Stimulated activated CD8-positive, alpha-beta memory T cell treated with anti-CD3 and anti-CD28 coated beads, Interleukin-4, amount 100 ng/mL, for 1 hour (primary cell): ENCODE measurements at regions not wholly inside any gene's neighbourhood (a gene's known extent, or its start where the extent isn't known, plus 50 kb on each side); places are given as distances from the start of the nearest gene placed in this dataset.
"Not testable (repeated sequence)": the region's sequence is repeated elsewhere in the genome, so short reads cannot be mapped to it uniquely, and the experiment has no call there.

Experiments used
- DNase-seq, 2 donors: peaks; one replicate each; pipeline ENCODE4 v3.0.0-alpha.2; 2020; ENCODE audit warnings: low read depth in 2 of 2, low spot score in 1 of 2

DNA sequence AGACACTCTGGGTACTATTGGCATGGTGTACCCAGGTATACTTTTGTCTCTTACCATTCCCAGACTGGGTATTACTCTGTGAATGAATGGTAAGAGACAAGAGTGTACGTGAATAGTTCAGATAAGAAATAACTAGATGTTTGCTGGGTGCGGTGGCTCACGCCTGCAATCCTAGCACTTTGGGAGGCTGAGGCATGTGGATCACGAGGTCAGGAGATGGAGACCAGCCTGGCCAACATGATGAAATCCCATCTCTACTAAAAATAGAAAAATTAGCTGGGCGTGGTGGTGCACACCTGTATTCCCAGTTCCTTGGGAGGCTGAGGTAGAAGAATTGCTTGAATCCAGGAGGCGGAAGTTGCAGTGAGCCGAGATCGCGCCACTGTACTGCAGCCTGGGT, 75.8 kb upstream of the VKORC1L1 start:
- DNase-seq = not testable (repeated sequence)

GRCh38 chr7:65797566-65797965, 75.3 kb upstream of the VKORC1L1 start:
- not testable (repeated sequence) for DNase-seq

DNA sequence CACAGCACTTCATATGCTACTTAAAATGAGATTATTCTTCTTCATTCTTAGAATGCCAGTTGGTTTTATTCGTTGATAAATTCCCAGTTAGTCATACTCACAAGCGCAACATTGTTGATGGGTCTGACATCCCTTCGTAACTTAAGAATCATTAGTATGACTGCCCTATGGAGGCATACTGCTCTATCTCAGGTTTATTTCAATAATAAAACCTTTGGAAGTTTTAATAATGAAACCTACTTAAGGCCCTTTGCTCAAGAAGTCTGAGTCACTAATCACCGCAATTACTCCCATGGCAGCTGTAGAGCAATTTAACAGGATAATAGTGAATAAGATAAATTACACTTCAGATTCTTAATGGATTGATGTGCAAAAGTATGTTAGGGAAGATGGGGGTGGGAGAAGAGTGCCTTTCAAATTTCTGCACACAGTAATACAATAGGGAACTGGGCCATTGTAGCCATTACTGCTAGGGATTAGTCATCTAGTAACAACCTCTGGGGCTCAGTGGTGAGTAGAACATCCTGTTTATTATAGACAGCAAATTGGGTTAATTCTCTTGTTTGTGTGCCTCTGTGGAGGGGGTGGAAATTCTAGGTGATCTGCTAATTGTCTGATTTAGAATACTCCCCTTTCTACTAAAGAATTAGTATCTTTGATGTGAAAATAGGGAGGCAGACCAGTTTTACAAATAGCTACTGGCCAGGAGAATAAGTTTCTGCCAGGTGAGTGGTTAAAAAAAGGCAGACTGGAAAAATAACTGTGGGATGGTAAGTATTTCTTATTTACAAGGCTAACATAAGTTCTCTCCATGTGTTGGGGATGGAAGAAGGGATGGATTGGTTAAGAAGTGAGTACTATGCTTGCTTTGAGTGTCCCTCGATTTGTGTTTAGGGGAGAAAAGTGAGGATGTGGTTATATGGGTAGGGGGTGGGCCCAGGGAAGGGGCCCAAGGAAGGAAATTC, 74.5 kb upstream of the VKORC1L1 start:
- DNase-seq = no peak

DNA sequence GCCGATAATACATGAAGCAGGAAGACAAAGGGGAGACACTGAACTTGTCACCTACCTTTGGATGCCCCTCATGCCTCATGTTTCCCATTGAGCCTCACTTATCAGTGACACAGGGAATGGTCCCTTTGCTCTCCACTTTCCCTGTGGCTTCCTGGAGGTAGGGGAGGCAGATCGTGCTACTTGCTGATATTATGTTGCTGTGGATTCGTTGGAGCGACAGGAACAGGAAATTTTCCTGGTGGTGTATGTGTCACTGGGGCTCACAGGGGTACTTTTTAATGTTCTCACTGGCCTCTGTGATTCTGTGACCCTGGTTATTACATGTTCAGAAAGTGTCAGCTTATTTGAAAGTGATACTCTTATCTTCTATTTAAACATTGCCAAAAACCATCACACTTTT, 72.7 kb upstream of the VKORC1L1 start:
- DNase-seq = not testable (repeated sequence)

- no peak for DNase-seq
Observed at GRCh38 chr7:65800890-65801341, 72.0 kb upstream of the VKORC1L1 start.

- DNase-seq = no peak
Observed at GRCh38 chr7:65804887-65805286, 68.0 kb upstream of the VKORC1L1 start.

- not testable (repeated sequence) for DNase-seq
Observed at GRCh38 chr7:65807067-65807466, 65.8 kb upstream of the VKORC1L1 start.

DNA sequence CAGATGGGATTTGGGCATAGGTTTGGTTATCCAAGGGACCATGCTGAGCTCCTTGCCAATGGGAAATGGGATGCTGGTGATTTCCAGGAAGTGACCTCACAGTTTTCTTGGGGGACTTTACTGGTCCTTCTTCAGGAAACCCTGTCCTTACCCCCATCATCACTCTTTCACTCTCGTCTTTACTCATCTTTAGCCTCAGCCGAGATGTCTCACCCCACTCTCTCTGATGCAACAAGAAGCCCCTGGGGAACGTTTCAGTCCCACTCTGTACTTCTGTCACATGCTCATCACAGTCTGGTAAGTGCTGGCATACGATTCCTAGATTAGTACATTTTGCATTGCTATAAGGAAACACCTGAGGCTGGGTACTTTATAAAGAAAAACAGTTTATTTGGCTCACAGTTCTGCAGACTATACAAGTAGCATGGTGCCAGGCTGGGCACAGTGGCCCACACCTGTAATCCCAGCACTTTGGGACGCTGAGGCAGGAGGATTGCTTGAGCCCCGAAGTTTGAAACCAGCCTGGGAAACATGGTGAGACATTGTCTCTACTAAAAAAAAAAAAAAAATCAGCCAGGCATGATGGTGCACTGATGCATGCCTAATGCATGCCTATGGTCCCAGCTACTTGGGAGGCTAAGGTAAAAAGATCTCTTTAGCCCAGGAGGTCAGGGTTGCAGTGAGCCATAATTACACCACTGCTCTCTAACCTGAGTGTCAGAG, 63.5 kb upstream of the VKORC1L1 start:
- no peak for DNase-seq

- no peak for DNase-seq
Observed at GRCh38 chr7:65809982-65810288, 62.9 kb upstream of the VKORC1L1 start.

DNA sequence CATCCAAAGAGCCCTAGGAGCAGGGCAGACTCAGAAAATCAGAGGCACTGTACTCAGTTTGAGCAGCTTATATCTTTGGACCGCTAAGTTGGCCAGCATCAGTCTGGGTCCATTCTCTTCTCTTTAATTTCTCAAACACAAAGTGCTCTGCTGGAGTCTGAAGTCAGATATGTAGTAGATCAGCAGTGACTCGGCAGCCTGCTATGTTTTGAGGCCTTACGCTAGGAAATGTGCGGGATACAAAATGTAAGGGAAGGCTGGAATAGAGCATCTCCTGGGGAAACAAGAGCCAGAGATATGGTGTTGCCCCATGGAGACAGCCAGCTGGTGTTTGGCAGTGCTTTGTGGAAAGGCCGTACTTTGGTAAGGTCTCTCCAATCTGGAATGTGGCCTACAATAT, 60.6 kb upstream of the VKORC1L1 start:
- no peak for DNase-seq

- DNase-seq = not testable (repeated sequence)
Observed at GRCh38 chr7:65814556-65815167, 58.2 kb upstream of the VKORC1L1 start.

DNA sequence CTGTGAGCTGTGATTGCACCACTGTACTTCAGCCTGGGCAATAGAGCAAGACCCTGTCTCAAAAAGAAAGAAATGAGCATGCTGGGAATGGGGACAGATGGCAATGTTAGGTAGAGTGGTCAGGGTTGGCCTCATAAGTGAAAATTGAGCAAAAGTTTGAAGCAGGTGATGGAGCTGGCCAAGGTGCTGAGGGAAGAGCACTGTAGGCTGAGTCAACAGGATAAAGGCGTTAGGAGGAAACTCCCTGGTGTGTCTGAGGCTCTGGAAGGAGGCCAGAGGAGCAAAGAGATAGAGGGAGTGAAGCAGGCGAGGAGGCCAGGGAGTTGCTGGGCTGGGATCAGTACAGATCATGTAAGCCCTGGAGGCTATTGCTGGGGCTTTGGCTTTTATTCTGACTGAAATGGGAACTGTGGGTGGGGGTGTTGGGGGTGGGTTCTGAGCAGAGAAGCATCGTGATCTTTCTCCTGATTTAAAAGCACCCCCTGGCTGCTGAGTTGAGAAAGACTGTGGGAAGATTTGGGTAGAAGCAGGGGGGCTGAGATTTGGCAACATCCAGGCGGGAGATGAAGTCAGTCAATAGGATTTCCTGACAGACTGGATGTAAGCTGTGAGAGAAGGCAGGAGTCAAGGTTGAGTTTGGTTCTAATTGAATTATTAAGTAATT, 52.5 kb upstream of the VKORC1L1 start:
- DNase-seq = no peak
